Thyroid gland (tissue), 4 donors: ENCODE measurements at regions not wholly inside any gene's neighbourhood (a gene's known extent, or its start where the extent isn't known, plus 50 kb on each side); places are given as distances from the start of the nearest gene placed in this dataset.

Experiments used
- CTCF ChIP-seq, 6 experiments: fragments of 200-600 bp in 3 of 6; fragments of 450-650 bp in 3 of 6; sonication (generic) in 3 of 6; IDR thresholded peaks; one replicate each; pipeline ENCODE4 v1.5.1; 2016 to 2019; ENCODE audit warnings: antibody characterized with exemption in 6 of 6, mild to moderate bottlenecking in 2 of 6, inconsistent platforms in 1 of 6, moderate library complexity in 1 of 6
- POLR2A ChIP-seq, 2 donors: fragments of 450-650 bp; IDR thresholded peaks; one replicate each; pipeline ENCODE4 v1.6.1; 2017; ENCODE audit warnings: antibody characterized with exemption in 2 of 2, mild to moderate bottlenecking in 2 of 2, moderate library complexity in 1 of 2

DNA sequence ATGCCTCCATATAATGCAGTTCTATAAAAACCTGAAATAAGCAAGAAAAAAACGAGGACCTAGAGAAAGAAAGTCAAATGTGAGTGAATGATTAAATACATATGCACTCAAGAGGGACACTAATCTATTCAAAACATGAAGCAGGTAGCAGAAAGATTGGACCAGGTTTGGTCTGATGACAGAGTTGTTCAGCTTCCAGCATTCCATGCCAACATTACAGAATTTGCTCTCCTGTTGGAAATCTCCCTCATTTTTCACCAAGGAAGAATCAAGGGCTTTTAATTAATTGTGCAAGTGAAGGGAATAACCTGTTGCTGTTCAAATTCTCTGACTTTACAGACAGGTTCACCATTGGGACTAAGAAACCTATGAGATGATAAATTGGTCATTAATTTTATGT is 379.0 kb upstream of the RASGEF1B start:
- TF ChIP-seq CTCF (IDR thresholded peaks at IDR 0.05): no peak
- no peak for TF ChIP-seq POLR2A (IDR thresholded peaks at IDR 0.05)
